ENCODE measurements at regions not wholly inside any gene's neighbourhood (a gene's known extent, or its start where the extent isn't known, plus 50 kb on each side); places are given as distances from the start of the nearest gene placed in this dataset.

DNA sequence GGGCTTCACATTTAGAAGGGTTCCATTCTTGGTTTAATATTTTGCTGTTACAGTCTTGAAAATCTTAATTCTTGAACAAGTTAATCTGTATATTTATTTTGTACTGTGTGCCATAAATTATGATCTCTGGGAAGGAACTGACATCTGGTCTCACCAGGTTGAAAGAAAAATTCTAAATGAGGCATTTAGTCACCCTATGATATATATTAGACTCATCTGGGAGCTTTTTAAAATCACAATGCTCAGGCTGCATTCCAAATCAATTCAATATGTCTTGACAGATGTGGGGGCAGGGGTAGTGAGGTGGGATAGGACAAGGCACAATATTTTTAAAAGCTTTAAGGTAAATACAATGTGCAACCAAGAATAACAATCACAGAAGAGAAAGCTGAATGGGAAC is 569.2 kb downstream of the PRR16 start:
- TF ChIP-seq ZNF707 (tag by site-specific recombination; IDR thresholded peaks at IDR 0.05) (no peak), ZNF24 (tag by site-specific recombination; IDR thresholded peaks at IDR 0.05) (no peak)
